ENCODE measurements at regions not wholly inside any gene's neighbourhood (a gene's known extent, or its start where the extent isn't known, plus 50 kb on each side); places are given as distances from the start of the nearest gene placed in this dataset.

GRCh38 chr17:79395066-79395465, 215.8 kb downstream of the RBFOX3 start:
- no peak for TF ChIP-seq CTCF (IDR thresholded peaks at IDR 0.05 in 8 of 11, conservative IDR thresholded peaks at IDR 0.05 in 3 of 11)
- TF ChIP-seq POLR2AphosphoS5 (IDR thresholded peaks at IDR 0.05), result no peak
